Embryonic facial prominence (tissue), 1 donor: ENCODE measurements at regions not wholly inside any gene's neighbourhood (a gene's known extent, or its start where the extent isn't known, plus 50 kb on each side); places are given as distances from the start of the nearest gene placed in this dataset.
"Not testable (repeated sequence)": the region's sequence is repeated elsewhere in the genome, so short reads cannot be mapped to it uniquely, and the experiment has no call there.

Source experiments
- DNase-seq: peaks from one replicate; pipeline ENCODE4 v3.0.0-alpha.2; 2016; ENCODE audit errors: extremely low spot score

DNA sequence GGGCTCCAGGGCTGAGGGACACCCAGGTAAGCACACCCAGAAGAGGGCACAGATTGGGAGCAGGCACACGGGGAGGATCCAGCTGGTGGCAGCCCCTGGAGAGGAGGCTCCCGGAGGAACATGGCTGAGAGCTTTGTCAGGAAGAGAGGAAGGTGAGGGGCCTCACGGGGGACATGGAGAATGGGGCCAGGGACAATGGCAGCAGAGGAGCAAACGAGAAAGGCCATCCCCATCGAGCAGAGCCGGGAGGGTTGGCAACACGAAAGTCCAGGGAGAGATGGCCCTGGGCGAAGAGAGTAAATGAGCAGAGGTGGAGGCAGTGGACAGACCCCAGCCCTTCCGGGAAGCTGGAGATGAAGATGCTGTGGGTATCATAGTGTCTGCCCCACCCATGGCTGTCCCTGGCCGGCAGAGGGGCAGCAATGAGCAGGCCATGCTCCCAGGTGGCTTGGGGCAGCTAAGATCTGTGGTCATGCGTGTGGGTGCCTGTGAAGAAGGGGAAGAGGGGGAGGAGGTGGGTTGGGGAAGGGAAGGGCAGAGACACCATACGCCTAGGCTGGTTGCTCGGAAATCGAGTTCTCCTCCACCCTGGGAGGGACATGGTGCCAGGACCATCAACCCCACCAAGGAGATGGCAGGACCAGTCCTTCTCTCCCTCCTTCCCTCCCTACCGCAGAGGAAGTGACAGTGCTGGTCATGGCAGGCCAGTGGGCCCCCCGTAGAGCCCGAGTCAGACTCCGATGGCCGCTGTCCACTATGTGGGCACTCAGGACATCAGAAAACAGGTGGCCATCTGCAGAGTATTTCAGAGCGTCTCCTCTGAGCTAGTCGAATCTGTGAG is 191.7 kb downstream of the NDUFA10 start:
- no peak for DNase-seq

GRCh38 chr2:239832490-239833268 is 192.5 kb downstream of the NDUFA10 start:
- no peak for DNase-seq

DNA sequence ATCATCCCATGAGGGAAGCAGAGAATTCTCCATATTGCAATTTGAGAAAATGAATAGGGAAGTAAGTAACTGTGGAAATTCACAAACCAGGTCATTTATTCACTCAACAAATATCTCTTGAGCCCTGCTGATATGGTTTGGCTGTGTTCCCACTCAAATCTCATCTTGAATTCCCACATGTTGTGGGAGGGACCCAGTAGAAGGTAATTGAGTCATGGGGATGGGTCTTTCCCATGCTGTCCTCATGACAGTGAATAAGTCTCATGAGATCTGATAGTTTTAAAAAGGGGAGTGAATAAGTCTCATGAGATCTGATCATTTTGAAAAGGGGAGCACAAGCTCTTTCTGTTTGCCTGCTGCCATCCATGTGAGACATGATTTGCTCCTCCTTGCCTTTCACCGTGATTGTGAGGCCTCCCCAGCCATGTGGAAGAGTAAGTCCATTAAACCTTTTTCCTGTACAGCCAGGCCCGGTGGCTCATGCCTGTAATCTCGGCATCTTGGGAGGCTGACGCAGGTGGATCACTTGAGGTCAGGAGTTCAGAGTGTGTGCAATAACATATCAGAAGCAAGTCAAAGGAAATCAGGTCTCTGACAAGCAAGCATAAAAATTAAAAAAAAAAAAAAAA is 193.2 kb downstream of the NDUFA10 start:
- DNase-seq, result no peak

DNA sequence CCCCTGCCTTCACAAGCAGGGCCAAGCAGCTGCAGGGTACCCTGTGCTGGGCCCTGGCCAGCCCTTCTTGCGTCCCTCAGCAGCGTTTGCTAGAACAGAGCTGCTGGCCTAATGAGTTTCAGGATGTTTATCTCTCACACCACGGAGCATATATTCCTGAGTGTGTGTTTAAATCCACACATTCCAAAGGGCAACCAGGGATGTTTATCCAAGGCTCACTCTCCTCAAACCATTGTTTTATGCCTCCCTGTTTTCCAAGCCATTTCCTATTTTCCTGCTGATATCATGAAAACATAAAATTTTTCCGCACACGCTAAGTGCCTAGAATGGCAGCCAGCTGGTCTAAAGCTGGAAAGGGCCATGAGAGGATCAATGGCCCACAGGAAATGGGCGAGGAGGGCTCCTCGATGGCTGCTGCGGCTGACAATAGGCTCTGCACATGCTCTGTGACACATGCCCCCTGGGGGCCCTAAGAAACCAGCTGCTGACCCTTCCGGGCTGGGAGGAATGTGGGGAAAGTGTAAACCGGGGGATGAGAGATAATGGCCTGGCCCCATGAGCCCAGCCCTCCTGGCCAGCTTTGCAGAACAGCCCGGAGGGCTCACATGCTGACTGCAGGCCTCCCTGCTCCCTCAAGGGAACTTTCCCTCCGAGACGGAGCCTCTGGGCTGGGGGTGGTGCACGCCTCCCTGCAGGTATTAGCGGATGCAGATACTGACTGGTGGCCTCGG is 194.0 kb downstream of the NDUFA10 start:
- DNase-seq, result no peak

DNA sequence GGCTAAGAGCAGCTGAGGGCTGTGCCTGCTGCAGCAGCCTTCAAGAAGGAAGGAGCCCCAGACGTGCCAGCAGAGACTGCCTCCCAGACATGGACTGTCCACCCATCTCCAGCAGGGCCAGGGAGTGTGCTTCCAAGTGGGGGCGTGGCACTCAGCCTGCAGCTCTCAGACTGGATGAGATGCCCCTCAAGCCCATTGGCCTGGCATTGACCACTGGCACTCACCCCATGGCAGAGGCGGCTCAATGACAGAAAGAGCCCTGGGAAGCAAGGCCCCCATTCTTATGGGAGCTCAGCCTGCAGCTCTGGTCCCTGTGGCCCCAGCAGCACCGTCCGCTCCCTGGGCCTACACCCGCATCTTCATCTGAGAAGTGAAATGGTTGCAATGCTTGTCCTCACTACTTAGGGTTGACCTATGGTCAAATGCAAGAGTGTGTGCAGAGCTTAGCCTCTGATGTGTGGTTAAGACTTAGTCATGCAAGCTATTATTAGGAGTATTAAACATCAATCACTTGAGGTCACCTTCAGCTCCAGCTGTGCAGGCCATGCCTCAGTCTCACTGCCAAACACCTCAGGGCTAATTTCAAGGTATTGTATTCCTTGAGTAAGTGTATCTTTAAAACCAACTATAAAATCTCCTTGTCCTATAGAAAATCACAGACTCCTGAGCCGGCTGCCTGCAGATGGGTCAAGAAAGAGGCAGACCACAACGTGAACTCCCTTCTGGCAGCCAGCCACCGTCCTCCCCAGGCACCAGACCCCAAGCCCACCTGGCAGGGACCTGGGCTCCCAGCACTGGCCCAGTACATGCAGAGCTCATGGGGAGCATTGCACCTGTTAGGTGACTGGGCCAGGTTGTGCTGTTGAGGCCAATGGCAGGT is 194.8 kb downstream of the NDUFA10 start:
- DNase-seq, result peak; percentile 10

- DNase-seq, result no peak
Observed at GRCh38 chr2:239829326-239829725, 195.8 kb downstream of the NDUFA10 start.

GRCh38 chr2:239828973-239829275 is 196.2 kb downstream of the NDUFA10 start:
- DNase-seq, result not testable (repeated sequence)

DNA sequence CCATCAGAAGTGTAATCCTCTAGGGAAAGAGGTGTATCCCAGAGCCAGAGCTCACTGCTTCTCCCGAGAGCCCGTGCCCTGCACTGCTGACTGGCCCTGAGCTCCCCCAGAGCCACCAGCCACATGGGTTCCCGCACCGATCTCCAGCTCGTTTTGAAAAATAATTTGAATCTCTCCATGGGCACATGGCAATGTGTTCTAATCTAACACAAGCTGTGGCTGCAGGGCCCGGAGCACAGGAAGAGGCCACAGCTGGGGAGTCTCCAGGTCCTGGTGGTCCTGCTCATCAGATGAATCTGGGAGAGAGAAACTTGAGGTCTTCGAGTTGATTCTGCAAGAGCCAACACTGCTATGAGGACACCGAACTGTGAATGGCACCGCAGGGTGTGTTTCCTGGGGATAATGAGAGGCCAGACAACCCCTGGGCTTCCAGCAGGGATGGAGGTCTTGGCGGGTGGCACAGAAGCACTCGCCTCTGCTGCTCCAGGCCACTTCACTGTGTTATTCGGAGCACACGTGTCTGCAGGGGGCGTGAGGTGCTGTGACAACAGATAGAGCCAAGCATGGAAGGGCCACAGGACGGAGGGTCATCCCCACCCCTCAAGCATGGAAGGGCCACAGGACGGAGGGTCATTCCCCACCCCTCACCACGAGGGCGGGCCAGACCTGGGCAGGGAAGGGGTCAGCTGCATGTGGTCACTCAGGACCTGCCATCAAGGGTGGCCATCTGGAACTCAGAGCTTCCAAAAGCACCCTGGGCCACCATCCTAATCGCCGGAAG is 196.8 kb downstream of the NDUFA10 start:
- DNase-seq, result no peak

GRCh38 chr2:239827523-239827890 is 197.6 kb downstream of the NDUFA10 start:
- DNase-seq, result no peak

- DNase-seq, result no peak
Observed at GRCh38 chr2:239826786-239827522, 198.2 kb downstream of the NDUFA10 start.

GRCh38 chr2:239826376-239826775 is 198.8 kb downstream of the NDUFA10 start:
- DNase-seq, result no peak

- no peak for DNase-seq
Observed at GRCh38 chr2:239825705-239825979, 199.5 kb downstream of the NDUFA10 start.

GRCh38 chr2:239824866-239825704 is 200.1 kb downstream of the NDUFA10 start:
- DNase-seq, result no peak

DNA sequence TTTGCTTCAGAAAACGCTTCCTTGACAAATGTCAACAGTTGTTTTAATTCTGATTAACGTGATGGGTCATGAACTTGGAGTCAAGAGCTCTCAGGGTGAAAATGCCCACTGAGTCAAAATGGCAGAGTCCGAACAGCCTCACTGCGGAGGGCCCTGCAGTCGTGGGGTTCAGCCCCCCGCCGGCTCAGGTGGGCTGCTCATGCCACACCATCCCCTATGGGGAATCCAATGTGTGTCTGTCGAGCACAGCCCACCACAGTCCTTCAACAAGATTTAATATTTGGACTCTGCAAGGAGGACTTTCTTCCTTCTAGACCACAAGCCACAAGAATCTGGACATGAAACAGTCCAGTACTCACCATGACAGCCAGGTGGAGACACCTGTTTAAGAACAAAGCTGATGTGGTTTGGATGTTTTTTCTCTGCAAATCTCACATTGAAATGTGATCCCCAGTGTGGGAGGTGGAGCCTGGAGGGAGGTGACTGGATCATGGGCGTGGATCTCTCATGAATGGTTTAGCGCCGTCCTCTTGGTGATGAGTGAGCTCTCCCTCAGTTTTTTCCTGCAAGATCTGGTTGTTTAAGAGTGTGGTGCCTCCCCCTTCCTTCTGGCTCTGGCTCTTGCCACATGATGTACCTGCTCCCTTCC is 201.0 kb downstream of the NDUFA10 start:
- DNase-seq, result no peak

GRCh38 chr2:239822146-239822831 is 202.9 kb downstream of the NDUFA10 start:
- no peak for DNase-seq

- no peak for DNase-seq
Observed at GRCh38 chr2:239821694-239822075, 203.5 kb downstream of the NDUFA10 start.

- DNase-seq, result no peak
Observed at GRCh38 chr2:239820836-239821693, 204.1 kb downstream of the NDUFA10 start.
